GM18873 (cell line): ENCODE measurements at regions not wholly inside any gene's neighbourhood (a gene's known extent, or its start where the extent isn't known, plus 50 kb on each side); places are given as distances from the start of the nearest gene placed in this dataset.
A peak's percentile ranks its signal among the peaks of the same experiment; 100 is the strongest.
"Not testable (repeated sequence)": the region's sequence is repeated elsewhere in the genome, so short reads cannot be mapped to it uniquely, and the experiment has no call there.

Experiments
- ATAC-seq: cut with Tn5 transposase; IDR thresholded peaks from one replicate; pipeline ENCODE4 v1.9.1; 2021; ENCODE audit warnings: mild to moderate bottlenecking, moderate library complexity, moderate number of reproducible peaks; ENCODE audit not compliant: unreplicated experiment, low FRiP score

DNA sequence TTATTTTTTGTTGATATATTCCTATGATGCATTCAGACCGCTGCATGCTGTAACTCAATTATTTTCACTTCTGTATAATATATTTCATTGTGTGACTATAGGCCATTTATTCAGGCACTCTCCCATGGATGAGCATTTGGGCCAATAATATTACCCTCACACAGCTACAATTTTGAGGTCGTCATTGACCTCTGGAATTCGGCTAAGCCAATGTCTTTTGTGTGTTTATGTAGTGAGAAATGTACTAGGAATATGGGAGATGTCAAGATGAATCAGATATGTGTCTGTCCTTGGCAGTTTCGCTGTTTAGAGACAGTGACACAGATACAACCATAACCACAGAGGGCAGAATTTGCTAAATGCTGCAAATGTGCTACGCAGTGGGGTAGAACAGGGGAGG lies 474.2 kb downstream of the ADRA2A start:
- no peak for ATAC-seq

DNA sequence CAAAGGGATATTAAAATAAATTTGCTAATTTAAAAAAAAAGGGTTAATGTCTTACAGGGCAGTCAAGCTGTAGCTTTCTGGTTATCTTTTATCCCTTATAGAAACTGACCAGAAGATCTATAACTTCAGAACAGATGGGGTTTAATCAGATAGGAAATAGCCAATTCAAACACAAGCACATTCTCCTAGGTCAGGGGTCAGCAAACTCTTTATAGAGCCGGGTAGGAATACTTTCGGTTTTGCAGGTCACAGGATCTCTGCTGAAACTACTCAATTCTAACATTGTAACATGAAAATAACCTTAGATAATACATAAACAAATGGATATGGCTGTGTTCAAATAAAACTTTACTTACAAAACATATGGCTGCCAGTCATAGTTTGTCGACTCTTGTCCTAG lies 479.8 kb downstream of the ADRA2A start:
- ATAC-seq: no peak

DNA sequence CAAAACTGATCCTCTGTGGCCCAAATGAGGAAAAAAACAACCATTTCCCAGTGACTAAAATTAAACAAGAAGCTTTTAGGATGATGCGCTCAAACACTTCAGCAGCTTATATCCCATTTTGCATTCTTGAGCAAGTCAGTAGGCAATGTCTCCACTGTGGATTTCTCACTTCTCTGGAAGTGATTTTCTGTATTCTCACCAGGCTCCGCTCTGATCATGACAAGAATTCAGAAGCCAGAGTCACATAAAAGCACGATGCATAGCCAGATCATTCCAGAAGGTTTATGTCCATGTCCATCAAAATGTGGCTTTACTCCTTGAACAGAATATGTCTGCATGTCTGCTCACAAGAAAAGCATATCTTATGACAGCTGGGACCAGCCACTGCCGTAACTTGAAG lies 481.4 kb downstream of the ADRA2A start:
- no peak for ATAC-seq

DNA sequence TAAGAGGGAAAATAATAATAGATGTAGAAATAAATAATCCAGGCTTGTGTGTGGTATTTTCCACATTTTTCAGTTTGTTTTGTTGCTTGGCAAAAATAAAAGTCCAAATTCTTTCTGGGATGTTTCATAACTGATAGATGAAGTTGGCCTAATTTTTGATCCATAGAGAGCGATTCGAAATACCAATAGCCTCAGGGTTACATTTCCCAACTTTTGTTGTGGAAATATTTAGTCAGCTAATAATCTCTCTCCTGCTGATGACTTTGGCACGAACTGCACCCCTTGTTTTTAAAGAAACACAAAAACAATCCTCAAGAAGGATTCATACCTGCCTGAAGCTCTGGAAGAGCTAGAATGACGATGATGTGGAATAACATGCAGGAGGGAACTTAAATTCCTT lies 483.2 kb downstream of the ADRA2A start:
- ATAC-seq: no peak

DNA sequence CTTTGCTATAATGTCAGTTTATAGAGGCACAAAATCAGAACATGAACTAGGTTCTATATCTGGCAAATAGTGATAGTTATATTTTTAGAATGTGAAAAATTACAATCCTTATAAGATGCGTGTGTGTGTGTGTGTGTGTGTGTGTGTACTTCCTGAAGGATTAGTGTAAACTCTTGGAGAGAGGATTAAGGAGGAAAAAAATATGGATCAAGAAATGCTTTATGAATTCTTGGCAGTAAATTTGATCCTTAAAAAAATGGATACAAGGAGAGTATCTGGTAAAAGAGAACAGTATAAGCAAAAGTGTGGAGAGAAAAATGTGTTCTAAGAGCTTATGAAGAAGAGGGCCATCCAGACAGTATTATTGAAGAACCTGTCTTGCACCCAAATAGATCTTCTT lies 484.3 kb downstream of the ADRA2A start:
- ATAC-seq: no peak

DNA sequence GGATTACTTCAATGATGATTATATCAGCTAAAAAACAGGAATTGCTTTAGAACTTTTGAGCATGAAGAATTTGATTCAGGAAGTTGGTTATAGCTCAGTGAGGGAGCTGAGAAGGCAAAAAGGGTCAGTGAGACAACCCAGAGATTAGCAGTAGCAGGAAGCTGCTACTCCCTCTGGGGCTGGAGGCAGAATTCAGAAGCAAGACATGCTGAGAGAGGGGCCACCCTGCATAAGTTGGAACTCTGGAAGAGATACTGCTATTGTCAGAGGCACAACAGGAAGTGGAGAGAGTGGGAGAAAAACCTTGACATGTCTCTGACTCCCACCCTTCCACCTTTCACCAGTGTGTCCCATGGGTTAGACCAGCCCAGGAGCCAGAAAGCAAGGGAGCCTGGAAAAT lies 488.7 kb downstream of the ADRA2A start:
- ATAC-seq: no peak

DNA sequence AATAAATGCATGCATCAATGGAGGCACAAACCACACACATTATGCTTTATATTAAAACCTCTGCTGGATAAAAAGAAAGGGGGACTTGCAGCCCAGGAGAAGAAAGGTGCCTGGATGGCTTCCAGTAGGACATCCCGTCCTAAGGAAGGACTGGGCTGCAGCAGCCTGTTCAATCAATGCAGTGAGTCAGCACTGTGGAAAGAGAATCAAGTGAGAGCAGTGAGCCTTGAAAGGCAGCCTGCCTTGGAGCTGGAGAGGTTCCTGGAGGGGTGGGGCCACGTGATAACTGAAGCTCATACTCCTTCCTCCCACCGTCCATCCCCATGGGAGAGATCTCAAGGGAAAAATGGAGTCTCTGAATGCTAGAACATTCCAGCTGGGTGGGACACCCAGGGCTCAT lies 501.2 kb downstream of the ADRA2A start:
- ATAC-seq: no peak

DNA sequence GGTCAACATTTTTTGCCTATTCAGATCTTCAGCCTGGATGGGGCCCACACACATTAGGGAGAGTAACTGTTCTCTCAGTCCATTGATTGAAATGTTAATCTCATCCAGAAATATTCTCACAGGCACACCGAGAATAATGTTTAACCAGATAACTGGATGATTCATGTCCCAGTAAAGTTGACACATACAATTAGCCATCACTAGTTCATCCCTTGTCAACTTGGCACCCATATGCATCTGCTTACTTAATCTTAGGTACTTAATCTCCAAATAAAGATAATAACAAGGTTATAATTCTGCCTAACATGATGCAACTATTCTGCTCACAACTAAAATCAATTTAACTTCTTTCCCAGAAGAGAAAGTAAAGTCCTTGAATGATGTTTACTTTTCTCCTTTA lies 502.6 kb downstream of the ADRA2A start:
- no peak for ATAC-seq

DNA sequence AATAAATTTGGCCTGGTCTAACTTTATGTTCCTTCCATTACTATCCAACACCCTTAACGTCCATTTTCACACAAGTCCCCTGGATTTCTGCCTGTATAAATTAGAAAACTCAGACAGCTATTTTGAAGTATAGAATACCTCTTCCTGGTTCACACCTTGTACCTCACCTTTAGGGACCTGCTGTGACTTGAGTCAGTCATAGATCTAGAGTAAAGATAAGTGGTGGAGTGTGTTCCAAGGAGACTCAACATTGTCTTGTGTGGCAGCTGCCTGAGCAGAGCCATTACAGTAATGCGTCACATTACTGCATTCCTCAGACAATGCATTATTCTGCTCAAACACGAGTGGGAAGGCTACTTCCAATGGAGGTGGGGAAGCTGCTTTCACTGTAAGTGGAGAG lies 513.9 kb downstream of the ADRA2A start:
- ATAC-seq: no peak

DNA sequence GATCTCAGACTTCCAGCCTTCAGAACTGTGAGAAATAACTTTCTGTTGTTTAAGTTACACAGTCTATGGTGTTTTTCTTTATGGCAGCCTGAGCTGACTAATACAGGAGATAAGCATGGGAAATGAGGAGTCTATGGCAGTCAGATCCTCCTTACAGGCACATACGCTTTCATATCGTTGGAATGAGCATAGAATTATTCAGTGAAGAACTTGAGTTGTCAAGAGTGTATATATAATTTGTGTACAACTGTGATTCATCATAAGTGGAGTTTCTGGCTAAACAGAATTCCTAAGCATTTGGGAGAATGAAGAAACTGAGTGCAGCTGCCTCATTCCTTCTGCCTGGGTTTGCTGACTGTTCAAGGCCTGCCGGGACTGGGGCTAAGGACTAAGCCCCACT lies 516.7 kb downstream of the ADRA2A start:
- ATAC-seq: no peak

DNA sequence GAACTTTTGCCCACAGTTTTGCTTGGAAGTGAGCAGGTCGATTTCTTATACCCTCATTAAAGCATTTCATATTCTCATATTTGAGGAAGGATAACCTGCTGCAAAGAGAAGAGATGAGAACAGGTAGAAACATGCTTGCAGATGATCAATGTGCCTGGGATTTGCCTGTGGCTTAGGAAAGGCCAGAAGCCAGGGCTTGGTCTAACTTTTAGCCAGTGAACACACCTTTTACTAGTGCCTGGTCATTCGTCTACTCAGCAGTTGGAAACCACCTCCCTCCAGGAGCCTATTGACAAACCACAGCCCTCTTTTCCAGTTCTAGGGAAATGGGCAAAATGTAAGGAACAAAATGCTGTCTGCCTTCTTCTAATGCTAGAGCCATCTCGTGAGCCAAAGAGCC lies 518.3 kb downstream of the ADRA2A start:
- no peak for ATAC-seq

DNA sequence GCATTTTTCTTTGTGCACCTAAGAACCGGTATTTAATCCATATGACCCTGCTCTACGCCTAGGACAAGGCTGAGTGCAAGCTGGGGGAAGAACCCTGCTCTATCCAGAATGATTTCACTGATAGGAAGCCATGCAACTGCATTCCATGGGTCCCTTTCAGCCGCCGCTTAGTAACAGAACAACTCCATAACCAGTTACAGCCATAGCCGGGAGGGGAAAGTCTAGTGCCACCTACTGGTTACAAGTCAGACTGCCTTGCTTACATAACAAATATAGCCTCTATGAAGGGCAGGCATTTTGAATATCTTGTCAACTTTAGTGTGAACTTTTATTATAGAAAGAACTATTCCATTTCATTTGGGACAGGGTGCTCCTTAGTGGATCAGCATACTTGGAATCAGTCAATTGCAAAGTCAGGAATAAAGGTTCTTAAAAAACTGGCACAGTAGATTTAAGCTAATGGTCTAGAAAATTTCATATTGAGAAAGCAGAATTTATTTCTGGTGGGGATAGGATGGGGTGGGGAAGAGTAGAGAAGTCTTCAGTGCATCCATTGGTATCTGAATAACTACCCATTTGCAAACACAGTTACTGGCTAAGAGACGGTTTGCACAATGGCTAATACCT lies 521.7 kb downstream of the ADRA2A start:
- ATAC-seq: peak; percentile 79

DNA sequence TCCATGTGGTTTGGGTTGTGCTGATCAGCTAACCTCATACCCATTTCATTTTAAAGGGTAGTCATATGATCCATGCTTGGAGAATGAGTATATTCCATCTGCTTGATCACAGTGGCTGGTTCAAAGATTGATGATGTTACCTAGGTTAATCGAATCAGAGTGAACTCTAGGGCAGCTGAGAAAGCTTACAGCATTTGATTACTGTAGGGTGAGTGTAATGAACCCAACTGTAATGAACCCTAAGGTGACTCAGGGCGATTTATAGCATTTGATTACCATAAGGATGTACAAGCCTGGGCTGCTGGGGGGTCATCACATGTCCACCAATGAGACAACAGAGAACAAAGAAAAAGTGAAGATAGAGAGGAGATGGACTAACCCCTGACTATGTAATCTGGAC lies 523.1 kb downstream of the ADRA2A start:
- ATAC-seq: no peak

DNA sequence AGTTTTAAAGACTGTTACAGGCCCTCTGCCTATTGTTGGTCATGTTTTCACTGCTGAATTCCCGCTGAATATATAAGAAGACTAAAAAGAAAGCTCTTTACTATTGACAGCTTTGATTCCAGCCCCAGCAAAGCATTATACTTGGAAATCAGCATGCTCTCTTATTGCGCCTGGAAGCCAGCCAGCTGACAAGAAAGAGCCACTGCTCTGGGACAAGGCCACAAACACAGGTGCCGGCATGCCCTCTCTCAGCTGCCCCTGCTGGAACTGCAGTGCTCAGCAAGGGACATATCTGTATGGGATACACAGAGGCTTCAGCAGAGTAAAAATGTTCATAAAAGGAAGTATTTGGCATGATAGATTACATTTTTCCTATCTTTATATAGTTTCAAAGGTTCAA lies 523.9 kb downstream of the ADRA2A start:
- ATAC-seq: no peak

DNA sequence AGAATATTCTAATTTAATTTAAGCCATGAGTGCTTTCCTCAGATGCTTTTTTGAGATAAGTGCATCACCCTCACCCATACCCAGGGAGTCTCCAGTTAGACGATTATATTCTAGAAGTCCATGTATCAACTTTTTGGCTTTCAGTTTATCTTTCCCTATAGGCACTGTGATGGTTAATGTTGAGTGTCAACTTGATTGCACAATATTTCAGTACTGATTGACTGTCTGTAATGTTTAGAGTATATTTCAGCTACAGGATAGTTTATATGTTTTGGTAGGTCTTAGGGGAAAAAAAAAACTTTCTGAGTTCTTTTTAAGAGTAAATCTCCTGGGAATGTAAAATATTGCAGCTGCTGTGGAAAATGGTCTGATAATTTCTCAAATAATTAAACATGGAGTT lies 535.4 kb downstream of the ADRA2A start:
- ATAC-seq: no peak

DNA sequence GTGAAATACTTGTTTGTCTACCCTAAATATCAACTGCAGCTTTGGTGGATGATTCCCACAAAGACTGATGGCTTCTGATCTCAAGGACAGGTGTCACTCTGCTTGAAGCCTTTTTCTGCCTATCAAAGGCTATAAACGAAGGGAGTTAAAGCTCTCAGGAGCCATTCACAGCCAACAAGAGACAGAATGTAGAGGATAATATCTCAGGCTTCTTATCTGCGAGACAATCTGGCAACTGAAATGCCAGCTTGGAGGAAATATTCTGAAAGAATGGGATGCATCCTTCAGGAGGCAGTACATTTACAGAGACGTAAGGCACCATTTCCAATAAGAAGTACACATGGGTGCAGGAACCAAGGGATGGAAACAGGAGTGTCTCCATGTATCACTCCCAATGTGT lies 549.4 kb downstream of the GPAM start:
- ATAC-seq: no peak

DNA sequence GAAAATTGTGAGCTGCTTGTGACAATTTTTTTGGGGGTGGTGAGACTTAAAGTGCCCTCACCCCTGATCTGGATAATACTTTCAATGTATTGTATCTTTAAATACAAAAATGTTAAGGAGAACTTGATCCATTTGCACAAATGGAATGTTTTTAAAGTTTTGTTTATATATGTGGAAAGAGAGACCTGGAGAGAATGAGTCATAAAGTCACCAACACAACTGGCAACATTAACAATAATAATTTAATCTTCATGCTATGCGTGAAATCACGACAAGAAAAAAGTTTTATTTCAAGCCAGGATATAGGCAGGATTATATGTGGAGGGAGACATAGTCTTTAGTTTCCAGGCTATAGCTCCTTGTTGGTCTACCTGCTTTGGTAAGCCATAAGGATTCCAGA lies 537.5 kb downstream of the GPAM start:
- no peak for ATAC-seq

DNA sequence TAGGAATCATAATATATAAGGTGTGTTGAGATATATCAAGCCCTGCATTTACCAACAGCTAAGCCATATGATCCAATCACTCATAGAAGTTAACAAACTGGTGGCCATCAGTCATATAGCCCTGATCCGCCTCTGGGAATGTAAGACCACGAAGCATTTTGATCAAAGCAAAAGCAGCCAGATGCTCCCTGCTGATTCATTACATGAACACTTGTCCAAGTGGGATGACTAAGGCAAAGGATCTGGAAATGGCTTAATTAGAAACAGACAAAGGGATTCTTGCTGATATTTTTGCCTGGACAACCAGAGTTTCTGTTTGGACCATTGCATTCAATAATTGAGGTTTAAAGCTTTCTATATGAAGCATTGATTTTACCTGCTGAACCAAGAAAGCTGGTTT lies 535.5 kb downstream of the GPAM start:
- no peak for ATAC-seq

DNA sequence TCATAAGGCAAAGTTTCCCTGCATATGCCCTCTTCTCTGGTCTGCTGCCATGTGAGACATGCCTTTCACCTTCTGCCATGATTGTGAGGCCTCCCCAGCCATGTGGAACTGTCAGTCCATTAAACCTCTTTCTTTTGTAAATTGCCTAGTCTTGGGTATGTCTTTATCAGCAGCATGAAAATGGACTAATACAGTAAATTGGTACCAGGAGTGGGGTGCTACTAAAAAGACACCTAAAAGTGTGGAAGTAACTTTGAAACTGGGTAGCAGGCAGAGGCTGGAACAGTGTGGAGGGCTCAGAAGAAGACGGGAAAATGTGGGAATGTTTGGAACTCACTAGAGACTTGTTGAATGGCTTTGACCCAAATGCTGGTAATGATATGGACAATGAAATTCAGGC lies 534.5 kb downstream of the GPAM start:
- ATAC-seq: not testable (repeated sequence)

DNA sequence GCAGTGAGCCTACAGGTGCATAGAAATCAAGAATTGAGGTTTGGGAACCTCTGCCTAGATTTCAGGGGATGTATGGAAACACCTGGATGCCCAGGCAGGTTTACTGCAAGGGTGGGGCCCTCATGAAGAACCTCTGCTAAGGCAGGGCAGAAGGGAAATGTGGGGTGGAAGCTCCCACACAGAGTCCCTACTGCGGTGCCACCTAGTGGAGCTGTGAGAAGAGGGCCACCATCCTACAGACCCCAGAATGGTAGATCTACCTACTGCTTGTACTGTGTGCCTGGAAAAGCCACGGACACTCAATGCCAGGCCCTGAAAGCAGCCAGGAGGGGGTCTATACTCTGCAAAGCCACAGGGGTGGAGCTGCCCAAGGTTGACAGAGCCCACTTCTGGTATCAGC lies 533.5 kb downstream of the GPAM start:
- no peak for ATAC-seq

DNA sequence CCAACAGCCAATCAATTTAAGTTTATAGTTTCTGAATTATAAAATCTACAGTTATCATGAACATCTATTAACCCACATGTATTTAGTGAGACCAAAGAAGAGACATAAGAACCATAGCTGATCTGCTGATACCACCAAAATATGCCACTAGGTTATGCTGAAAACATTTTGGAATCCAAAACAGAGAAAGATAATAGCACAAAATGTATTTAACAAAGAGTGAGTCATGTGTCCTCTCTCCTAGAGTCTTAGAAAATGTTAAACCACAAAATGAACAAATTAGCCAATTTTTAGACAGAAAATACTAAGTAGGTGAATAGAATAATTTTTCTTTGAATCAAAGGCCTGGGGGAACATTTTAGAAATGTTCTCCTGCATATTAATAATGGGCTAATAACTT lies 527.5 kb downstream of the GPAM start:
- ATAC-seq: no peak

DNA sequence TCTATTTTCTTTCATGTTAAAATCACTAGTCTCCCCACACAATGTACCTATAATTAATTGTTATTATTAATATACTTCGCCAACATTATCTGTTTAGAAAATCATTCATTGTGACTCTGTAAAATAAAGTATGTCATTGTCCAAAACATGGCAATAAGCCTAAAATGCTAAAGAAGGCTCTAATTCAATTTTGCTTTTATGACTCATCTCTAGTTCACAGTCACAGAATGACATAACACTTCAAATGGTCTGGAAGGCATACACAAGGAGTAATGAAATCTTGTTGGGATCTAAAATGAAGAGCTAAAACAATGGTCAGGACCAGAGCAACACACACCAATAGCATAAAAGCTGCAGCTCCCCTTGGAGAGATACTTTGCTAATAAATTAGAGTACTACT lies 505.8 kb downstream of the GPAM start:
- ATAC-seq: no peak

DNA sequence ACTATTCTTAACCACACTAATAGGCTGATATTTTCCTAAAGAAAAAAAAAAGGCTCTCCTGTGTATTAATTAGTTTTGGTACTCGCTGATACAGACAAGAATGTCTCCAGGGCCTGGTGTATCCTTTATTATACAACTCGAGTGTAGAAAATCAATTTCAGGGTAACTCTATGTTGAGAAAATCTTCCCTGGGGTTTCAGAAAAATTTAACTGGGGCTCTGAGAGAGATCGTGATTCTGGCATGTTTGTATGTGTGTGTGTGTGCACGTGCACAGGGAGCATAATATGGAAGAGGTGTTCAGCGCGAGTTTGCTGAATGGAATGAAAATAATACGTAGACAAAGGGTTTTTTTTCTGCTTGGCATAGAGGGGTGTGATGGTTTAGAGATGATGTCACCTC lies 496.8 kb downstream of the GPAM start:
- ATAC-seq: no peak
